K562 (cell line): ENCODE measurements at regions not wholly inside any gene's neighbourhood (a gene's known extent, or its start where the extent isn't known, plus 50 kb on each side); places are given as distances from the start of the nearest gene placed in this dataset.

Source experiments
- ATAC-seq: fragments of 200-7000 bp; cut with Tn5 transposase; 3 replicates; pipeline ENCODE4 v1.9.1; 2020; ENCODE audit warnings: moderate library complexity
- BruUV-seq: library from RNA; stranded (reverse); fragments of 400-500 nt; replicated peaks from 2 replicates; lab custom pipeline; 2021; lab: Mats Ljungman, UMichigan
- CTCF ChIA-PET: fragments of 300-600 bp; formaldehyde crosslinking; extraction: SDS; loops from one replicate; lab custom pipeline; 2021; ENCODE audit warnings: low intra/inter-chr PET ratio; lab: Yijun Ruan, JAX
- POLR2A ChIA-PET: fragments of 300-600, 350-650 bp; sonication (Branson Sonifier 250); formaldehyde crosslinking; extraction: SDS; loops from one replicate; lab custom pipeline; 2021; ENCODE audit warnings: antibody characterized with exemption, inconsistent platforms; lab: Yijun Ruan, JAX
- DNase-seq, 4 experiments: peaks; one replicate each; pipeline versions ENCODE4 v3.0.0 to v3.0.0-alpha.2; 2011 to 2018; ENCODE audit warnings: low spot score in 3 of 4, mixed read lengths in 3 of 4; ENCODE audit errors: extremely low read depth in 1 of 4
- FAIRE-seq: peaks from 2 replicates; lab custom pipeline; 2011; peaks lifted over from hg19 to GRCh38; lab: Jason Lieb, UNC
- H2AFZ ChIP-seq: 2 replicates; pipeline ENCODE4 v1.6.0; 2011; ENCODE audit warnings: low read depth, low read length, control low read depth, inconsistent platforms
- H3K27ac ChIP-seq: fragments of 200-600 bp; 3 replicates; pipeline ENCODE4 v1.8.0; 2011; ENCODE audit warnings: low read depth, mild to moderate bottlenecking, control low read depth, inconsistent platforms, low read length, moderate library complexity, mixed read lengths; ENCODE audit errors: extremely low read depth
- H3K27me3 ChIP-seq, 2 experiments: fragments of 300-600 bp in 1 of 2; 2 replicates in 1 of 2; 3 replicates in 1 of 2; pipeline versions ENCODE4 v1.6.0 to v1.8.0; 2011; ENCODE audit warnings: inconsistent platforms in 2 of 2, low read length in 2 of 2, mild to moderate bottlenecking in 1 of 2, mixed read lengths in 1 of 2, moderate library complexity in 1 of 2; ENCODE audit not compliant: control insufficient read depth in 2 of 2, insufficient read depth in 2 of 2
- H3K36me3 ChIP-seq: fragments of 300-600 bp; 3 replicates; pipeline ENCODE4 v1.8.0; 2011; ENCODE audit warnings: mild to moderate bottlenecking, low read length, inconsistent platforms; ENCODE audit not compliant: control insufficient read depth, insufficient read depth
- H3K4me1 ChIP-seq, 2 experiments: fragments of 200-600 bp in 1 of 2; replicated peaks in 1 of 2; 2 replicates in 1 of 2; 3 replicates in 1 of 2; pipeline versions ENCODE4 v1.5.1 to v1.8.0; 2011; ENCODE audit warnings: inconsistent platforms in 2 of 2, low read length in 2 of 2, mild to moderate bottlenecking in 1 of 2, mixed read lengths in 1 of 2, moderate library complexity in 1 of 2; ENCODE audit not compliant: control insufficient read depth in 2 of 2, insufficient read depth in 2 of 2
- H3K4me2 ChIP-seq: 2 replicates; pipeline ENCODE4 v1.6.1; 2011; ENCODE audit warnings: low read length, control low read depth, inconsistent platforms, mixed read lengths; ENCODE audit not compliant: insufficient read depth
- H3K4me3 ChIP-seq: fragments of 200-600 bp; sonication (generic), shearing (Covaris generic); 2 replicates; pipeline ENCODE4 v1.5.1; 2016; ENCODE audit warnings: control low read depth, inconsistent platforms
- H3K79me2 ChIP-seq: fragments of 200-600 bp; 3 replicates; pipeline ENCODE4 v1.8.0; 2011; ENCODE audit warnings: low read length, inconsistent platforms; ENCODE audit not compliant: control insufficient read depth, insufficient read depth
- H3K9ac ChIP-seq, 2 experiments: 2 replicates each; pipeline versions ENCODE4 v1.6.0 to v1.6.1; 2011; ENCODE audit warnings: low read depth in 2 of 2, low read length in 2 of 2, control low read depth in 1 of 2, inconsistent platforms in 1 of 2, mild to moderate bottlenecking in 1 of 2, mixed read lengths in 1 of 2; ENCODE audit not compliant: insufficient read depth in 1 of 2
- H3K9me1 ChIP-seq: one replicate; pipeline ENCODE4 v1.6.0; 2011; ENCODE audit warnings: inconsistent platforms, mild to moderate bottlenecking, low read length, moderate library complexity; ENCODE audit not compliant: control insufficient read depth, insufficient read depth
- H3K9me3 ChIP-seq: replicated peaks from 2 replicates; pipeline ENCODE4 v1.5.1; 2011; ENCODE audit warnings: low read depth, low read length, inconsistent platforms; ENCODE audit not compliant: control insufficient read depth, insufficient read depth
- H4K20me1 ChIP-seq: replicated peaks from 2 replicates; pipeline ENCODE4 v1.6.1; 2011; ENCODE audit warnings: low read length, inconsistent platforms, mixed read lengths; ENCODE audit not compliant: control insufficient read depth, insufficient read depth
- CCNT2 ChIP-seq: IDR thresholded peaks from 2 replicates; pipeline ENCODE4 v1.6.1; 2011; ENCODE audit warnings: borderline replicate concordance, low read depth, mild to moderate bottlenecking, moderate library complexity, mixed read lengths, low read length; ENCODE audit not compliant: insufficient read length; ENCODE audit errors: extremely low read depth
- CHD1 ChIP-seq: fragments of 200-600 bp; sonication (generic); IDR thresholded peaks from one replicate; pipeline ENCODE4 v1.6.1; 2012; ENCODE audit warnings: mild to moderate bottlenecking, moderate library complexity, low read length, inconsistent platforms
- ELF1 ChIP-seq: fragments of 200-800 bp; sonication (Bioruptor generic); IDR thresholded peaks from 2 replicates; pipeline ENCODE4 v1.6.1; 2016; ENCODE audit warnings: missing genetic modification characterization, missing compliant biosample characterization
- ELK3 ChIP-seq: fragments of 450-650 bp; formaldehyde crosslinking; IDR thresholded peaks from 2 replicates; pipeline ENCODE4 v1.4.0; 2020; ENCODE audit warnings: mild to moderate bottlenecking
- ILF3 ChIP-seq: fragments of 450-650 bp; IDR thresholded peaks from 2 replicates; pipeline ENCODE4 v1.6.1; 2018; ENCODE audit warnings: antibody characterized with exemption, mild to moderate bottlenecking, moderate library complexity, borderline replicate concordance
- KDM4B ChIP-seq, 2 experiments: fragments of 450-650 bp in 1 of 2; sonication (generic) in 1 of 2; IDR thresholded peaks; 2 replicates each; pipeline ENCODE4 v1.6.1; 2016 to 2017; ENCODE audit warnings: borderline replicate concordance in 2 of 2, antibody characterized with exemption in 1 of 2, low read depth in 1 of 2, mild to moderate bottlenecking in 1 of 2
- KHSRP ChIP-seq: fragments of 450-650 bp; IDR thresholded peaks from 2 replicates; pipeline ENCODE4 v1.6.1; 2017
- MAFF ChIP-seq: IDR thresholded peaks from 2 replicates; pipeline ENCODE4 v1.6.1; 2012; ENCODE audit warnings: low read length, improper control_type of control experiment
- MTA2 ChIP-seq: fragments of 450-650 bp; IDR thresholded peaks from 2 replicates; pipeline ENCODE4 v1.6.1; 2016; ENCODE audit warnings: low read depth
- PHB ChIP-seq: fragments of 250-450 bp; sonication (Bioruptor Pico); IDR thresholded peaks from 2 replicates; pipeline ENCODE4 v1.5.0; 2021
- RBFOX2 ChIP-seq: fragments of 200-400 bp; formaldehyde crosslinking; IDR thresholded peaks from 2 replicates; pipeline ENCODE4 v1.6.1; 2017; ENCODE audit warnings: low read depth, mild to moderate bottlenecking, low read length, moderate library complexity
- SFPQ ChIP-seq: fragments of 200-400 bp; formaldehyde crosslinking; IDR thresholded peaks from 2 replicates; pipeline ENCODE4 v1.6.1; 2017; ENCODE audit warnings: mild to moderate bottlenecking, low read depth, low read length, moderate library complexity
- TEAD1 ChIP-seq, 2 experiments: fragments of 450-650 bp in 1 of 2; sonication (generic) in 1 of 2; formaldehyde crosslinking; IDR thresholded peaks; 2 replicates each; pipeline versions ENCODE4 v1.4.0 to v1.8.0; 2020 to 2022; ENCODE audit warnings: mild to moderate bottlenecking in 2 of 2, missing genetic modification reagents in 1 of 2
- ZNF133 ChIP-seq: fragments of 250-450 bp; sonication (Bioruptor Pico); IDR thresholded peaks from 2 replicates; pipeline ENCODE4 v1.4.0; 2020; ENCODE audit warnings: mild to moderate bottlenecking
- WGBS: fragments of 100-300 bp; shearing (Covaris generic); methylation state at CpG from one replicate; pipeline ENCODE4 v1.1.6; 2016; ENCODE audit warnings: low coverage, mixed read lengths; ENCODE audit not compliant: insufficient coverage; ENCODE audit errors: missing lambda C conversion rate; 5-methylcytosine and 5-hydroxymethylcytosine counted together
- in situ Hi-C: fragments of 300-500 bp; cut with MboI; formaldehyde crosslinking; loops from 4 replicates; pipeline ENCODE4 v1.15.0; 2018; ENCODE audit warnings: inconsistent platforms, mixed read lengths
- intact Hi-C: fragments of 100-400 bp; cut with micrococcal nuclease; formaldehyde crosslinking; loops from 2 replicates; pipeline ENCODE4 v1.14.2; 2022

GRCh38 chr3:177928172-177928873 is 607.9 kb upstream of the KCNMB2 start:
- BruUV-seq, result no TSS peak
- no peaks in the 10 kb centered on the region for H3K79me2 ChIP-seq
- no peak for TF ChIP-seq PHB (CRISPR knock-in tag)
- TF ChIP-seq KDM4B (IDR thresholded peaks at IDR 0.05; ENCODE audit: borderline replicate concordance in 2 of 2, low read depth in 1 of 2), result no peak
- TF ChIP-seq MAFF, result no peak
- TF ChIP-seq CCNT2, result no peak
- no peak for TF ChIP-seq ILF3
- FAIRE-seq (no peak), DNase-seq (peak in 1 of 4 experiments; percentile 9), ATAC-seq (no peak)
- H3K36me3 ChIP-seq, result no peaks in the 10 kb centered on the region
- in situ Hi-C loops (no loop called here), intact Hi-C loops (no loop called here)
- H4K20me1 ChIP-seq, result no peaks in the 10 kb centered on the region
- H3K9me1 ChIP-seq, result no peaks in the 10 kb centered on the region
- no peaks in the 10 kb centered on the region for H3K9me3 ChIP-seq
- peaks cover 0 to 2% of the 10 kb centered on the region in 2 experiments; a peak in 2 of 5 replicates for H3K4me1 ChIP-seq
- H3K4me3 ChIP-seq, result no peak overlapping the region
- ChIA-PET POLR2A (no interaction called here), CTCF (no interaction called here)
- no peak overlapping the region for H3K9ac ChIP-seq
- 5% methylated on average over 6 of the region's 6 CpGs for WGBS
- H3K27ac ChIP-seq, result no peak overlapping the region
- H3K27me3 ChIP-seq, result no peaks in the 10 kb centered on the region
- H2AFZ ChIP-seq, result no peak overlapping the region
- H3K4me2 ChIP-seq, result no peak overlapping the region

- no peak for DNase-seq
- FAIRE-seq, result no peak
- ChIA-PET POLR2A (no interaction called here), CTCF (no interaction called here)
- H2AFZ ChIP-seq, result no peak overlapping the region
- no peaks in the 10 kb centered on the region for H3K9me1 ChIP-seq
- no TSS peak for BruUV-seq
- no peak for ATAC-seq
- in situ Hi-C loops (no loop called here), intact Hi-C loops (no loop called here)
- no peaks in the 10 kb centered on the region for H3K27me3 ChIP-seq
- 5% methylated on average over 2 of the region's 2 CpGs for WGBS
- no peak overlapping the region for H3K9ac ChIP-seq
- no peak overlapping the region for H3K4me2 ChIP-seq
- no peak overlapping the region for H3K27ac ChIP-seq
- peaks cover 0 to 3% of the 10 kb centered on the region in 2 experiments; a peak in 2 of 5 replicates for H3K4me1 ChIP-seq
- no peaks in the 10 kb centered on the region for H3K36me3 ChIP-seq
- no peak overlapping the region for H3K4me3 ChIP-seq
- no peaks in the 10 kb centered on the region for H4K20me1 ChIP-seq
- H3K79me2 ChIP-seq, result no peaks in the 10 kb centered on the region
- no peaks in the 10 kb centered on the region for H3K9me3 ChIP-seq
- TF ChIP-seq TEAD1 (CRISPR knock-in tag; IDR thresholded peaks at IDR 0.05), result no peak
- no peak for TF ChIP-seq MTA2
- no peak for TF ChIP-seq ZNF133 (CRISPR knock-in tag)
- TF ChIP-seq ELF1 (tag), result no peak
- TF ChIP-seq CHD1, result no peak
- TF ChIP-seq KHSRP, result no peak
- no peak for TF ChIP-seq SFPQ
- TF ChIP-seq ELK3 (CRISPR knock-in tag), result no peak
- no peak for TF ChIP-seq RBFOX2
These were observed 606.9 kb upstream of the KCNMB2 start for GRCh38 chr3:177929310-177929709.
